ENCODE measurements at regions not wholly inside any gene's neighbourhood (a gene's known extent, or its start where the extent isn't known, plus 50 kb on each side); places are given as distances from the start of the nearest gene placed in this dataset.
"Not testable (repeated sequence)": the region's sequence is repeated elsewhere in the genome, so short reads cannot be mapped to it uniquely, and the experiment has no call there.

- peak; percentile 66 for DNase-seq (ENCODE audit: low read depth)
Measured at GRCh38 chr6:113697632-113698410, 159.3 kb upstream of the MARCKS start.

DNA sequence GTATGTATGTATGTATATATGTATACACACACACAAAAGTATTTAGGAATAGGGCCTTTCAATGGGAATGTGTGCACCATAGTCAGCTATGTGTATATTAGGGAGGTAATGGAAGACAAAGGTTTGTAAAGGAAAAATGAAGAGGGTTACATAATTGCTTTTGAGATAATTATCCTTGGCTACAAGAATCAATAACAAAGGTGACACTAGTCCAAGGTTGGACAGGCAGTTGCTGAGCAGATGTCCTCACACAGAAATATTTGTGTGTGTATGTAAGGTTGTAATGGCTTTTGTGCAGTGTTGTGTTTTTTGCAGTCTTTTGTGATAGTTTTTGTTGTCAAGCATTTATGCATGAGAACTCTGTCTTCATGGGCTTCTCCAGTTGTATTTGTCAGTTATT, 157.9 kb upstream of the MARCKS start:
- no peak for DNase-seq (ENCODE audit: low read depth)

GRCh38 chr6:113701552-113702254, 155.4 kb upstream of the MARCKS start:
- DNase-seq (ENCODE audit: low read depth), result no peak

DNA sequence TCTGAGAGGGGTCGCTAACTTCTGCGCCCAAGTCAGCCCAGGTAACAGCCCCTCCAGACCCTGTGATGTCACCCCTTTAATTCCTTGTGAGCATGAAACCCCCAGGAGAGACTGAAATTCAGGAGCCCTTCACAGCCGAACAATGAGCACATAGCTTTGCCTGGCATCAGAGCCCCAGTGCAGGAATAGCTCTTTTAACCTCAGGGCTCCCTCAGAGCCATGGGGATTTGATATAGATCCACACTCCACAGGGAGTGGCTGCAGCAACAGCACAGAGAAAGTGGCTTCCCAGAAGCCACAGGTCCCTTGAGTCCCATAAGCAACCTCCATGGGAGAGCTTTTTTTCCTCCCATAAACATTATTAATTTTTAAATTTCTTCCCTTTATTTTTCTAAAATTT, 150.0 kb upstream of the MARCKS start:
- DNase-seq (ENCODE audit: low read depth), result no peak

DNA sequence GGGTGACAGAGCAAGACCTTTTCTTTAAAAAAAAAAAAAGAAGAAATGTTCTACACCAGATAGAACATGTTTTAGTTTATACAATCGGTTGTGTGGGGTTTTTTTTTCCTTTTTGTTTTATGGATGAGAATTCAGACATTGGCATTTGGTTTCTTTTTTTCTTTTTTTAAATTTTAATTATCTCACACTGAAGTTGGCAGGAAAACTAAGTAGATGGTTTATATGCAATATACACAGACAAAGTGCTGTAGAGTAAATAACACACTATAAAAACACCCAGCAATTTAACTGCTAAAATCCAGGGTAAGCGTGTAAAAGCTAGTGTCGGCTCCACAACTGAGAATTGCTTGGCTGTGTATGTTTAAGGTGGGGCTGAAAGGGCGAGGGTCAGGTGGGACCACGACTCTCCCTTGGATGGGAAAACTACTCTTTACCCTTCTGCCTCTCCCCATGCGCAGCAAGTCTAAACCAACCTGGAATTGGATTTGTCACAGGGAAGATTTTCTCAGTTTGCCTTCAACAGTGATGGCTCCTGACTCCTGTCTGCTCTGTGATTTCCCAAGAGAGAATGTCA, 147.1 kb upstream of the MARCKS start:
- no peak for DNase-seq (ENCODE audit: low read depth)

DNA sequence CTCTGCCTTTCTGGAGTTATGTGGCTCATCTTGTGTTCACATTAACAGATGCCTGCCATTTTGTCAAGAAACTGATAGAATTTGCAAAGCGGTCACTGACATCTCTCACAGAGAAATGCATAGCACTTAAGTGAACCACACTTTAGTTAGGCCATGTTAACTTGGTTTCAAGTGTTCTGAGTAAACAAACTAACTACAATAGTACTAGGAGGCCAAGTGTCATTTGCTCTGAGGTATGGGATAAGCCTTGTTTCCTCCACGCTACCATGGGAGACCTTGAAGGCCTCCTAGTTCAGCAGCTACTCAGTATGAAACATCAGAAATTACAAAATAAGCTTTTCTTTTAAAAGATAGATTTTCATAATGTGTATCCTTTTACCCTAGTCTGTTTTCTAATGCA, 143.5 kb upstream of the MARCKS start:
- no peak for DNase-seq (ENCODE audit: low read depth)

GRCh38 chr6:113718588-113718987, 138.6 kb upstream of the MARCKS start:
- DNase-seq (ENCODE audit: low read depth), result no peak

GRCh38 chr6:113719064-113719463, 138.1 kb upstream of the MARCKS start:
- DNase-seq (ENCODE audit: low read depth), result no peak

GRCh38 chr6:113719545-113719944, 137.6 kb upstream of the MARCKS start:
- peak; percentile 50 for DNase-seq (ENCODE audit: low read depth)

- no peak for DNase-seq (ENCODE audit: low read depth)
Measured at GRCh38 chr6:113723182-113723581, 134.0 kb upstream of the MARCKS start.

DNA sequence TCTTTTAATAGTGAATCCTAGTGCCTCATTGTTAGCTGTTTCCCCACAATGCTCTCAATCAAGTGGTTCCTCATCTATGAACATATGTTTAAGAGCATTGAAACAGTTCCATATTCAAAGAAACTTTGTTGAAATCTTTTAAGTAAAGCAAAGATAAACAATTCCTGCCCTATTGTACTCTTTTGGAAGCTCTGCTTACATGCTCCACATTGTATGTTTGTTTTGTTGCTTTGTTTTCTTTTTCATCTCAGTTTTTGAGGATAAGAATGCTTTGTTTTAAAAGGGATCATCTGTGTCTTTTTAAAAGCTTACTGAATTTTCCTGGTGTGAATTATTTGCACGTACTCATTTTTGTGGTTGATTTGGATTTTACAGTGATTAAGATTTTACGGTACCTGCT, 132.2 kb upstream of the MARCKS start:
- DNase-seq (ENCODE audit: low read depth), result not testable (repeated sequence)

DNA sequence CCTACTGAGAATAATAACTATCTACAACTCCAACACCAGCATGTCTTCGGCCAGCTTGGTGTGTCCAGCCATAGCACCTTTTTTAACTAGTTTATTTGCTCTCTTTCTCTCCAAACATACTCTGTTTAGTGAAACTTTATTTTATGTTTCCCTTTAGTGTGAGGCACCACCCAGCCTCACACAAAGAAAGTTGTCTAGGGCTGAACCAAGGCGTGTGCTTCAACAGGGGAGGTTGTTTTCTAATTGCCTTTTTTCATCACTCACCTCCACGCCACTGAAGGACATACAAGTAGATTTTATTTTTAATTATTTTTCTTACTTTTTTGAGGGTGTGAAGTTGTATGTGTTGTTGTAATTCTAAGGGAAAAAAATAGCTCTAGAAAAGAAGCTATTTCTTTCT, 125.6 kb upstream of the MARCKS start:
- DNase-seq (ENCODE audit: low read depth), result no peak

DNA sequence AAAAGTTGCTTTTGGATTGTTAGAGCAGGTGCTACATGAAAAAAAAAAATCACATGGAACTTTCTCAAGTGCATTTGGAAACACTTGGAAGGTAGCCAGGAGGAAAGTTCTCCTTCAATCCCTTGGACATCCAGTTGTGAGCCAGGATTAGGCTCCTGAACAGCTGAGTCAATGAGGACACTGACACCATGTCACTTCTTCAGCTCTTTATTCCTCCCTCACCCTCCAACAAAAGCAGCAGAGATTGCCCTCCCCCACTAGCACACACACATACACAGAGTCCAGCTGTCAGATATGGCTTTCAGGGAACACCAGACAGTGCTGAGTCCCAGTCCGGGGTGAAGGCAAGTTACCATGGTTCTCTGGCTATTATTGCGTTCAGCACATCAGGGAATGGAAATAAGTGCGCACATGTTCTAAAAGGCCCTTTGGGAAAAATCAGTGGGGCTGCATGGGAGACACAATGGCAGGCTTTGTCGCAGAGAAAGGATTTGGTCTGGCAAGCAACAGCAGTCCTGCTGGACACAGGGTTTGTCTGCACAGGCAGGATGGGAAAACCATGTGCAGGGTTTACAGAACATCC, 124.7 kb upstream of the MARCKS start:
- DNase-seq (ENCODE audit: low read depth), result no peak

DNA sequence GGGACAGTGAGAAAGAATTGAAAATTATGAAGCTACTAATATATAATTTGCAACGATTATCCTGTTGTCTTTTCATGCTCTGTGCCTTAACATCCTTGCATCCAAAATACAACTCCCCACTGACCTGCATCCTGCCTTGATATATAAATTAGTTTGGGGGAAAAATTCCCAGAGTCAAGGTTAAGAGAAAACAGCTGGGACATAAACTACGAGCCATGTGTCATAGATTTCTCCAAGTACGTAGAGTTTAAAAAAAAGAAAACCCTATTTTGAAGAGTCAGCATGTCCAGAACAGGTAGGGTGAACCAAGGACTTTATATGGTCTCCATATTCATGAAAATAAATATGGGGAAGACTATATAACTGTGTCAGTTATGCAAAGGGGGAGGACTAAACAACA, 123.8 kb upstream of the MARCKS start:
- DNase-seq (ENCODE audit: low read depth), result no peak

GRCh38 chr6:113734982-113735381, 122.2 kb upstream of the MARCKS start:
- peak; percentile 42 for DNase-seq (ENCODE audit: low read depth)

DNA sequence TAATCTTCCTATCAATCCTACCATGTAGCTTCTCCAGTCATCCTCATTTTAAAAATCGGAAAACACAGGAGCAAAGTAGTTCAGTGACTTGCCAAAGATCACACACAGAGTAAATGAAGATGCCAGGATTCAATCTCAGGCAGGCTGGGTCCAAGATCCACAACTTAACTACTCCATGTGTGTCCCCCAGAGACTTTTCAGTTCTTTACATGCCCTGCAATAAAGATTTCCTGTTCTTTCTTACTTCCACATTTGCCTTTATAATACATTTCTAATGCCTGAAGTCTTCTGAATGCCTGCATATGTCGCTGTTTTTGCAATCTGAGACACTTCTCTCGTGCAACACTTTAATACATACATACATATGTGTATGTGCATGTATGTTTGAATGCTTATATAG, 121.7 kb upstream of the MARCKS start:
- no peak for DNase-seq (ENCODE audit: low read depth)

DNA sequence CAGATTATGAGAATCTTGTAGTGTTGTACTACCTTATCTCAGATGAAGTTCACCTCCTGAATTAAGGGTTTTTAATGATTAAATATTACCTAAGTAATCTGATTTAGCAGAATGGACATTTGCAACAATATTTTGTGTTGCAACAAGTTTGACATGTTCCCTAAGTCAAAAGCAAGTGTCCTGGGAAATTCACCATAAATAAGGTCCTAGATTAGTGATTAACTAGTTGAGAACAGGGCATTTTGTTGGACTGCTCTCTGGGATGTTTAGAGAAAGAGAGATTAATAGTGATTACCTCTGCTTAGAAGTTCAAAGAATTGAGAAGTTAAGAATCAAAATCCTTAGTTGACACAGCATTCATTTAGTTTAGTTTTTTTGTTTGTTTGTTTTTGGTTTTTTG, 120.2 kb upstream of the MARCKS start:
- DNase-seq (ENCODE audit: low read depth), result no peak

- no peak for DNase-seq (ENCODE audit: low read depth)
Measured at GRCh38 chr6:113739041-113739655, 118.0 kb upstream of the MARCKS start.

GRCh38 chr6:113741651-113742050, 115.5 kb upstream of the MARCKS start:
- no peak for DNase-seq (ENCODE audit: low read depth)

GRCh38 chr6:113742342-113742741, 114.8 kb upstream of the MARCKS start:
- no peak for DNase-seq (ENCODE audit: low read depth)

DNA sequence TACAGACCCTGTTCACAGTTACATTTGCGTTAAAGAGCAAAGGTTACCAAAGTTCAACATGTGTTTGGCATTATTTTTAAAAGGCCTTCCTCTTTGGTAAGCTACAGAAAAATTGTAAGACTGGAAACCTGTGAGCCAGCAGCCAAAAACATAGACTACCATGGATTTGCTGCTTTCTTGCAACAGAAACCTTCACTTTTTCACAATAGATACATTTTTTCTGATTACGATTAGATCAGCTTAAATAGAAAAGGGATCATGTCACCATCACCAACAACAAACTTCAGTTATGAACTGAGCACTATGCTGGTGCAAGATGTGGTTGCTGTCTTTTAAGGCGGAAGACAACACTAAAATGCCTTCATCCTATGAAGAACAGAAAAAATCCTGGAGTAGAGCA, 112.3 kb upstream of the MARCKS start:
- no peak for DNase-seq (ENCODE audit: low read depth)

GRCh38 chr6:113750151-113750855, 106.8 kb upstream of the MARCKS start:
- no peak for DNase-seq (ENCODE audit: low read depth)

Measured in stromal cell of bone marrow (primary cell).